ENCODE measurements at regions not wholly inside any gene's neighbourhood (a gene's known extent, or its start where the extent isn't known, plus 50 kb on each side); places are given as distances from the start of the nearest gene placed in this dataset.
"Not testable (repeated sequence)": the region's sequence is repeated elsewhere in the genome, so short reads cannot be mapped to it uniquely, and the experiment has no call there.

GRCh38 chr2:83191316-83191715 is 1267.8 kb downstream of the SUCLG1 start:
- H3K4me3 ChIP-seq (ENCODE audit: low read length) = no peak overlapping the region
- DNase-seq (ENCODE audit: low read depth) = no peak
- TF ChIP-seq CTCF (conservative IDR thresholded peaks at IDR 0.05; ENCODE audit: low read depth, low read length) = no peak

GRCh38 chr2:83186105-83186760 is 1272.8 kb downstream of the SUCLG1 start:
- DNase-seq (ENCODE audit: low read depth) = no peak
- no peak overlapping the region for H3K4me3 ChIP-seq (ENCODE audit: low read length)
- no peak for TF ChIP-seq CTCF (conservative IDR thresholded peaks at IDR 0.05; ENCODE audit: low read depth, low read length)

DNA sequence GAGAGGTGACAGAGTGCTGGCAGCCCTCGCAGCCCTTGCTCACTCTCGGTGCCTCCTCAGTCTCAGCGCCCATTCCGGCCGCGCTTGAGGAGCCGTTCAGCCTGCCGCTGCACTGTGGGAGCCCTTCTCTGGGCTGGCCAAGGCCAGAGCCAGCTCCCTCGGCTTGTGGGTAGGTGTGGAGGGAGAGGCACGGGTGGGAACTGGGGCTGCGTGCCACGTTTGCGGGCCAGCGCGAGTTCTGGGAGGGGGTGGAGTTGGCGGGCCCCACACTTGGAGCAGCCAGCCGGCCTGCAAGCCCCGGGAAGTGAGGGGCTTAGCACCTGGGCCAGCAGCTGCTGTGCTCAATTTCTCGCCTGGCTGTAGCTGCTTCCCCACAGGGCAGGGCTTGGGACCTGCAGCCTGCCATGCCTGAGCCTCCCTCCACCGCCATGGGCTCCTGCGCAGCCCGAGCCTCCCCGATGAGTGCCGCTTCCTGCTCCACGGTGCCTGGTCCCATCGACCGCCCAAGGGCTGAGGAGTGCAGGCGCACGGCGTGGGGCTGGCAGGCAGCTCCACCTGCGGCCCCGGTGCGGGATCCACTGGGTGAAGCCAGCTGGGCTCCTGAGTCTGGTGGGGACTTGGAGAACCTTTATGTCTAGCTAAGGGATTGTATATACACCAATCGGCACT is 1278.1 kb downstream of the SUCLG1 start:
- not testable (repeated sequence) for DNase-seq (ENCODE audit: low read depth); H3K4me3 ChIP-seq (ENCODE audit: low read length)

DNA sequence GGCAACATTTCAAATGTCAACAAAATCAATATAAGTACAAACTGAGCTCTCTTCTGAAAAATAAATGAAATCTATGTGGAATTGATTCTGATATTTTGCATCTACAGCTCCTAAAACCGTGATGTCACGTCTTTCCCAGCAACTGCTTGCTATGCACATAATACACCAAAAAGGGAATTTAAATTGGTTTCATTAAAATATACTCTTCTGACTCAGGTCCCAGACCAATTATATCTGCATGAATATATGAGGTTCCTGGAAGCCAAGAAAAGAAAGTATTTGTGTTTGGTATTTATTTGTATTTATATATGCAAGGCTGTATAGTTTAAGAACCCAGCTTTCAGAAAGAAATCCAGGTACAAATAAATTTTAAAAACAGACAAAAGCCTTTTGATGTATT is 1282.5 kb downstream of the SUCLG1 start:
- no peak for TF ChIP-seq CTCF (conservative IDR thresholded peaks at IDR 0.05; ENCODE audit: low read depth, low read length)
- no peak for DNase-seq (ENCODE audit: low read depth)
- H3K4me3 ChIP-seq (ENCODE audit: low read length) = no peak overlapping the region

DNA sequence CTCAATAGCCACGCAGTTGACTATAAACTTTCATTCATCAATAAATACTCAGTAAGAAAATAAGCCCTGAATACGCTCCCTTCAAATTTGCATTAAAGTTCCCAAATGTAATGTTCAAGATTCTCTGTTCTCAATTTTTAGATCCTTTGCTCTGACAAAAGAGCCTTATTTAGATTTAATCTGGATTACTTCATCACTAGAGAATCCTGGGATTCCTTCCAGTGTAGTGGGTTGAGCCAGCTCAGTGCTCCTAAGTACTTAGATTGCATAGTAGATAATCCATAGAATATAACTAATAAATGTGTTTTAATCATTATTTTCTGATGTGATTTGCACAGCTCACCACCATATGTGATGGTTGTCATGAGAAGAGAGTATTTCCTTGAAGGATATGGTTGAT is 1286.2 kb downstream of the SUCLG1 start:
- TF ChIP-seq CTCF (conservative IDR thresholded peaks at IDR 0.05; ENCODE audit: low read depth, low read length) = no peak
- DNase-seq (ENCODE audit: low read depth) = peak; percentile 33
- H3K4me3 ChIP-seq (ENCODE audit: low read length) = no peak overlapping the region

DNA sequence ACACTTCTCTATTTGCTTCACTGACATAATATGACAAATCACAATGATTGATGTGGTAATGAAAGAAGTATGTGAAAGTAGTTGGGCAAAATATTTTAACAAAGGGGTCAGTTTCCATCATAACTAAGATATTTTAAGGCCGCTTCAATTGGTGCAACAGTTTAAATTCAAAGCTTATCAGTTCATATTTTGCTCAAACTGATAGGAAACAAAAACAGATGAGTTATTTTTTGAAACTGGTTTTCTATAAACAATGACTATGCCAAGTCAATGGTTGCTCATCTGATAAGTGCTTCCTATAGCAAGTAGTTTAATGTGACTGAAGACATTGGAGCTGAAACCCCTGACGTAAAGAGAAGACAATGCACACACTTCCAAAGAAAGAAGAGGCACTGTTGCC is 1290.7 kb downstream of the SUCLG1 start:
- H3K4me3 ChIP-seq (ENCODE audit: low read length) = no peak overlapping the region
- TF ChIP-seq CTCF (conservative IDR thresholded peaks at IDR 0.05; ENCODE audit: low read depth, low read length) = no peak
- no peak for DNase-seq (ENCODE audit: low read depth)

DNA sequence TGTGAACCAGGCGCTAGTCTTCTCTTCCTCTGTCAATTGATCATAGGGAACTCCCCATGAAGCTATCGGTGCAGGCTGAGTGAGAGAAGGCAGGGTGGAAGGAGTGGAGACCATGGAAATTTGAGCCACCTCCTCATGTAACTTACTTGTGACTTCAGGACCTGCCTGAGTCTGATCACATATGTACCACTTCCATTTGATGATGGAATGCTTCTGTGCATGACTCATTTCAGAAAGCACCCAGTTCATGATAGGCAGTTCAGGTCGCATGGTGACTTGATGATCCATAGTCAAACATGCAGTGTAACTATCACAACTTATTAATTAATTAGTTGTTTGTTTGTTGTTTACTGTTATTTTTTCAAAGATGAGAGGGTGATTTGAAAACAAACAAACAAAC is 1296.7 kb downstream of the SUCLG1 start:
- no peak overlapping the region for H3K4me3 ChIP-seq (ENCODE audit: low read length)
- no peak for TF ChIP-seq CTCF (conservative IDR thresholded peaks at IDR 0.05; ENCODE audit: low read depth, low read length)
- DNase-seq (ENCODE audit: low read depth) = no peak
